OCI-LY1 (cell line): ENCODE measurements at regions not wholly inside any gene's neighbourhood (a gene's known extent, or its start where the extent isn't known, plus 50 kb on each side); places are given as distances from the start of the nearest gene placed in this dataset.
"Not testable (repeated sequence)": the region's sequence is repeated elsewhere in the genome, so short reads cannot be mapped to it uniquely, and the experiment has no call there.

Source experiments
- EZH2 ChIP-seq: fragments of 200-600 bp; sonication (generic), shearing (Covaris generic); IDR thresholded peaks from 2 replicates; pipeline ENCODE4 v1.8.0; 2017; ENCODE audit warnings: borderline replicate concordance, mixed run types, mild to moderate bottlenecking, antibody characterized with exemption, low read length, moderate library complexity, mixed read lengths
- TF ChIP-seq, protein P1 (sequence below): fragments of 200-600 bp; sonication (generic), shearing (Covaris generic); IDR thresholded peaks from 2 replicates; pipeline ENCODE4 v1.5.1; 2017; ENCODE audit warnings: mild to moderate bottlenecking, antibody characterized with exemption, low read length, moderate library complexity, mixed read lengths

DNA sequence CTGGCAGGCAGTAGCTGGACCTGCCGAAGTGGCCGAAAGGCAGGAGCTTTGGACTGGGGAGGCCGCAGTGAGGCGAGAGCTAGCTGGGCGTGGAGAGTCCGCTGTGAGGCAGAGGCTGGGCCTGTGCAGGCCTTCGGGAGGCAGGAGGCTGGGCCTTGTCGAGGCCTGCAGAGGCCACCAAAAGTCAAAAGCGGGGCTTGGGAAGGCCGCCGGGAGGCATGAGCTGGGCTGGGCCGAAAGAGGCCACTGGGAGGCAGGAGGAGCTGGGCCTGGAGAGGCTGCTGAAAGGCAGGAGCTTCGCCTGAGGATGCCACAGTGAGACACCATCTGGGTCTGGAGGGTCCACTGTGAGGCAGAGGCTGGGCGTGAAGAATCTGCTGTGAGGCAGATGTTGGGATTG lies 105.8 kb upstream of the TP53BP2 start:
- TF ChIP-seq, protein P1, sequence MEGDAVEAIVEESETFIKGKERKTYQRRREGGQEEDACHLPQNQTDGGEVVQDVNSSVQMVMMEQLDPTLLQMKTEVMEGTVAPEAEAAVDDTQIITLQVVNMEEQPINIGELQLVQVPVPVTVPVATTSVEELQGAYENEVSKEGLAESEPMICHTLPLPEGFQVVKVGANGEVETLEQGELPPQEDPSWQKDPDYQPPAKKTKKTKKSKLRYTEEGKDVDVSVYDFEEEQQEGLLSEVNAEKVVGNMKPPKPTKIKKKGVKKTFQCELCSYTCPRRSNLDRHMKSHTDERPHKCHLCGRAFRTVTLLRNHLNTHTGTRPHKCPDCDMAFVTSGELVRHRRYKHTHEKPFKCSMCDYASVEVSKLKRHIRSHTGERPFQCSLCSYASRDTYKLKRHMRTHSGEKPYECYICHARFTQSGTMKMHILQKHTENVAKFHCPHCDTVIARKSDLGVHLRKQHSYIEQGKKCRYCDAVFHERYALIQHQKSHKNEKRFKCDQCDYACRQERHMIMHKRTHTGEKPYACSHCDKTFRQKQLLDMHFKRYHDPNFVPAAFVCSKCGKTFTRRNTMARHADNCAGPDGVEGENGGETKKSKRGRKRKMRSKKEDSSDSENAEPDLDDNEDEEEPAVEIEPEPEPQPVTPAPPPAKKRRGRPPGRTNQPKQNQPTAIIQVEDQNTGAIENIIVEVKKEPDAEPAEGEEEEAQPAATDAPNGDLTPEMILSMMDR: not testable (repeated sequence)
- TF ChIP-seq EZH2: not testable (repeated sequence)
